SK-N-SH (cell line): ENCODE measurements at regions not wholly inside any gene's neighbourhood (a gene's known extent, or its start where the extent isn't known, plus 50 kb on each side); places are given as distances from the start of the nearest gene placed in this dataset.

ENCODE experiments used
- CTCF ChIA-PET: fragments of 300-600, 350-600 bp; formaldehyde crosslinking; extraction: SDS; loops from one replicate; lab custom pipeline; 2021; lab: Yijun Ruan, JAX
- POLR2A ChIA-PET: fragments of 350-600 bp; sonication (Branson Sonifier 250); formaldehyde crosslinking; extraction: SDS; loops from one replicate; lab custom pipeline; 2020; ENCODE audit warnings: antibody characterized with exemption, inconsistent platforms; lab: Yijun Ruan, JAX
- DNase-seq: peaks from one replicate; pipeline ENCODE4 v3.0.0; 2012
- H2AFZ ChIP-seq: fragments of 200-600 bp; sonication (generic); 2 replicates; pipeline ENCODE4 v1.8.1; 2016; ENCODE audit warnings: antibody characterized with exemption, mild to moderate bottlenecking, low read depth
- H3F3A ChIP-seq: fragments of 200-600 bp; sonication (generic); replicated peaks from 2 replicates; pipeline ENCODE3; 2016; ENCODE audit warnings: antibody characterized with exemption, mild to moderate bottlenecking; ENCODE audit not compliant: insufficient read depth
- H3K27ac ChIP-seq, 2 experiments: fragments of 200-500 bp in 1 of 2; fragments of 200-600 bp in 1 of 2; sonication (Bioruptor generic) in 1 of 2; sonication (generic), shearing (Covaris generic) in 1 of 2; 2 replicates each; pipeline versions ENCODE4 v1.5.1 to v1.6.1; 2014 to 2016; ENCODE audit warnings: low read depth in 2 of 2, inconsistent platforms in 1 of 2, low read length in 1 of 2, mild to moderate bottlenecking in 1 of 2, mixed read lengths in 1 of 2
- H3K27me3 ChIP-seq: fragments of 200-600 bp; sonication (generic), shearing (Covaris generic); 2 replicates; pipeline ENCODE4 v1.6.1; 2016; ENCODE audit warnings: mixed run types; ENCODE audit not compliant: insufficient read depth
- H3K36me3 ChIP-seq, 2 experiments: fragments of 200-500 bp in 1 of 2; fragments of 200-600 bp in 1 of 2; sonication (Bioruptor generic) in 1 of 2; sonication (generic) in 1 of 2; replicated peaks in 1 of 2; 2 replicates each; pipeline versions ENCODE3 to v1.5.1; 2014 to 2016; ENCODE audit warnings: low read length in 1 of 2, mild to moderate bottlenecking in 1 of 2; ENCODE audit not compliant: insufficient read depth in 2 of 2, control insufficient read depth in 1 of 2
- H3K4me1 ChIP-seq, 2 experiments: fragments of 200-500 bp in 1 of 2; fragments of 200-600 bp in 1 of 2; sonication (Bioruptor generic) in 1 of 2; sonication (generic), shearing (Covaris generic) in 1 of 2; 2 replicates each; pipeline versions ENCODE4 v1.5.1 to v1.6.1; 2014 to 2016; ENCODE audit warnings: low read depth in 1 of 2, low read length in 1 of 2, mixed run types in 1 of 2; ENCODE audit not compliant: insufficient read depth in 2 of 2, control insufficient read depth in 1 of 2
- H3K4me2 ChIP-seq: fragments of 200-600 bp; sonication (generic), shearing (Covaris generic); 2 replicates; pipeline ENCODE4 v1.6.1; 2017; ENCODE audit warnings: mixed run types
- H3K4me3 ChIP-seq, 2 experiments: fragments of 200-500 bp in 1 of 2; fragments of 200-600 bp in 1 of 2; sonication (Bioruptor generic) in 1 of 2; sonication (generic), shearing (Covaris generic) in 1 of 2; 2 replicates each; pipeline versions ENCODE4 v1.5.1 to v1.8.1; 2014 to 2016; ENCODE audit warnings: low read depth in 2 of 2, inconsistent platforms in 1 of 2, low read length in 1 of 2, mild to moderate bottlenecking in 1 of 2, mixed read lengths in 1 of 2, moderate library complexity in 1 of 2
- H3K79me2 ChIP-seq: fragments of 200-600 bp; sonication (generic); 2 replicates; pipeline ENCODE4 v1.8.1; 2017; ENCODE audit warnings: mild to moderate bottlenecking; ENCODE audit not compliant: insufficient read depth
- H3K9ac ChIP-seq: fragments of 200-600 bp; sonication (generic); 2 replicates; pipeline ENCODE4 v1.6.1; 2017; ENCODE audit warnings: mixed run types
- H3K9me2 ChIP-seq: fragments of 200-600 bp; sonication (generic); 2 replicates; pipeline ENCODE4 v1.6.1; 2017; ENCODE audit warnings: mixed run types
- H3K9me3 ChIP-seq: fragments of 200-600 bp; sonication (generic); 2 replicates; pipeline ENCODE4 v1.6.1; 2017; ENCODE audit warnings: mixed run types, mild to moderate bottlenecking, moderate library complexity
- H4K20me1 ChIP-seq: fragments of 200-600 bp; sonication (generic); 2 replicates; pipeline ENCODE4 v1.6.1; 2017; ENCODE audit warnings: mild to moderate bottlenecking, mixed run types; ENCODE audit not compliant: insufficient read depth
- EP300 ChIP-seq, 2 experiments: IDR thresholded peaks; 2 replicates each; pipeline versions ENCODE4 v1.4.0 to v1.6.1; 2012; ENCODE audit warnings: borderline replicate concordance in 1 of 2, low read depth in 1 of 2, low read length in 1 of 2
- GABPA ChIP-seq: IDR thresholded peaks from 2 replicates; pipeline ENCODE4 v1.4.0; 2012; ENCODE audit warnings: low read depth, mild to moderate bottlenecking
- IRF3 ChIP-seq: fragments of 150-350 bp; IDR thresholded peaks from 2 replicates; pipeline ENCODE4 v1.6.1; 2016; ENCODE audit warnings: mild to moderate bottlenecking, low read depth, low read length
- PBX3 ChIP-seq: IDR thresholded peaks from 2 replicates; pipeline ENCODE4; 2012
- RAD21 ChIP-seq: IDR thresholded peaks from 2 replicates; pipeline ENCODE4 v1.6.1; 2012; ENCODE audit warnings: mild to moderate bottlenecking, low read length
- RCOR1 ChIP-seq: fragments of 150-350 bp; IDR thresholded peaks from 2 replicates; pipeline ENCODE4 v1.6.1; 2017; ENCODE audit warnings: antibody characterized with exemption, low read length
- REST ChIP-seq: IDR thresholded peaks from 2 replicates; pipeline ENCODE4 v1.6.1; 2012; ENCODE audit warnings: mild to moderate bottlenecking, low read depth, low read length, moderate library complexity
- RFX5 ChIP-seq: IDR thresholded peaks from 2 replicates; pipeline ENCODE4 v1.6.1; 2012; ENCODE audit warnings: mild to moderate bottlenecking, improper control_type of control experiment, low read length
- RXRA ChIP-seq: IDR thresholded peaks from 2 replicates; pipeline ENCODE4 v1.4.0; 2012; ENCODE audit warnings: low read depth, mild to moderate bottlenecking, borderline replicate concordance
- SIN3A ChIP-seq: IDR thresholded peaks from 2 replicates; pipeline ENCODE4 v1.6.1; 2012; ENCODE audit warnings: low read depth, mild to moderate bottlenecking, low read length, moderate library complexity, borderline replicate concordance
- TEAD4 ChIP-seq: IDR thresholded peaks from 2 replicates; pipeline ENCODE4 v1.4.0; 2012; ENCODE audit warnings: mild to moderate bottlenecking, borderline replicate concordance; ENCODE audit not compliant: insufficient read depth
- USF1 ChIP-seq: IDR thresholded peaks from 2 replicates; pipeline ENCODE4 v1.4.0; 2012; ENCODE audit warnings: low read depth, borderline replicate concordance
- USF2 ChIP-seq: fragments of 150-350 bp; IDR thresholded peaks from 2 replicates; pipeline ENCODE4 v1.6.1; 2017; ENCODE audit warnings: antibody characterized with exemption, low read length, low read depth, borderline replicate concordance
- WGBS: methylation state at CpG from one replicate; pipeline ENCODE4 v1.1.6; 2017; ENCODE audit warnings: low lambda C conversion rate; 5-methylcytosine and 5-hydroxymethylcytosine counted together

- Histone ChIP-seq H3K9me2 (no peaks in the 10 kb centered on the region), H4K20me1 (no peaks in the 10 kb centered on the region), H3K27me3 (no peaks in the 10 kb centered on the region), H3F3A (no peaks in the 10 kb centered on the region), H3K79me2 (no peaks in the 10 kb centered on the region), H3K4me3 (no peak overlapping the region), H3K27ac (no peak overlapping the region), H3K9ac (no peak overlapping the region), H2AFZ (no peak overlapping the region), H3K4me2 (no peak overlapping the region), H3K9me3 (no peaks in the 10 kb centered on the region), H3K36me3 (no peaks in the 10 kb centered on the region), H3K4me1 (no peaks in the 10 kb centered on the region)
- POLR2A ChIA-PET, result no interaction called here
- CTCF ChIA-PET, result no interaction called here
- WGBS, result 96% methylated on average over 2 of the region's 2 CpGs
- TF ChIP-seq USF1 (no peak), IRF3 (no peak), TEAD4 (no peak), RFX5 (no peak), RAD21 (no peak), GABPA (no peak), RXRA (no peak), EP300 (IDR thresholded peaks at IDR 0.05; ENCODE audit: borderline replicate concordance in 1 of 2, low read depth in 1 of 2, low read length in 1 of 2) (no peak), RCOR1 (no peak), REST (no peak), PBX3 (no peak), USF2 (no peak), SIN3A (no peak)
- no peak for DNase-seq
Observed at GRCh38 chr21:16337266-16337665, 607.5 kb downstream of the USP25 start.
